GM23338 (cell line): ENCODE measurements at regions not wholly inside any gene's neighbourhood (a gene's known extent, or its start where the extent isn't known, plus 50 kb on each side); places are given as distances from the start of the nearest gene placed in this dataset.

Source experiments
- ATAC-seq: fragments of 200-7000 bp; cut with Tn5 transposase; 3 replicates; pipeline ENCODE4 v1.9.1; 2020
- DNase-seq: peaks from one replicate; pipeline ENCODE4 v3.0.0-alpha.2; 2015; ENCODE audit warnings: low spot score
- H2AFZ ChIP-seq: fragments of 200-600 bp; sonication (generic); 2 replicates; pipeline ENCODE4 v1.8.0; 2016; ENCODE audit warnings: antibody characterized with exemption, mild to moderate bottlenecking, moderate library complexity
- H3F3A ChIP-seq: fragments of 200-600 bp; sonication (generic); replicated peaks from 2 replicates; pipeline ENCODE4 v1.8.0; 2017; ENCODE audit warnings: antibody characterized with exemption, mixed run types, low read depth
- H3K27ac ChIP-seq: fragments of 200-600 bp; sonication (generic); 2 replicates; pipeline ENCODE4 v1.6.1; 2016; ENCODE audit warnings: low read depth
- H3K27me3 ChIP-seq: fragments of 200-600 bp; sonication (generic); 2 replicates; pipeline ENCODE4 v1.8.0; 2016; ENCODE audit warnings: mild to moderate bottlenecking, mixed run types, moderate library complexity; ENCODE audit not compliant: insufficient read depth
- H3K36me3 ChIP-seq: fragments of 200-600 bp; sonication (generic); 2 replicates; pipeline ENCODE4 v1.8.0; 2016; ENCODE audit warnings: mild to moderate bottlenecking; ENCODE audit not compliant: insufficient read depth
- H3K4me1 ChIP-seq: fragments of 200-600 bp; sonication (generic); 2 replicates; pipeline ENCODE4 v1.8.0; 2016; ENCODE audit warnings: mild to moderate bottlenecking, moderate library complexity; ENCODE audit not compliant: insufficient read depth
- H3K4me2 ChIP-seq: fragments of 200-600 bp; sonication (generic); 2 replicates; pipeline ENCODE4 v1.7.1; 2017; ENCODE audit warnings: mixed run types
- H3K4me3 ChIP-seq: fragments of 200-600 bp; sonication (generic); 2 replicates; pipeline ENCODE4 v1.6.1; 2016; ENCODE audit warnings: mixed run types
- H3K79me2 ChIP-seq: fragments of 200-600 bp; sonication (generic); replicated peaks from 2 replicates; pipeline ENCODE4 v1.8.0; 2017; ENCODE audit warnings: mild to moderate bottlenecking; ENCODE audit not compliant: insufficient read depth
- H3K9me2 ChIP-seq: fragments of 200-600 bp; sonication (generic); 2 replicates; pipeline ENCODE4 v1.8.0; 2017; ENCODE audit not compliant: insufficient read depth
- H4K20me1 ChIP-seq: fragments of 200-600 bp; sonication (generic); replicated peaks from 2 replicates; pipeline ENCODE4 v1.8.0; 2017; ENCODE audit warnings: mild to moderate bottlenecking; ENCODE audit not compliant: insufficient read depth
- H3K27ac Mint-ChIP-seq: 2 replicates; pipeline ENCODE4 v1.8.0; 2020; ENCODE audit warnings: inconsistent platforms, mild to moderate bottlenecking, moderate library complexity, mixed read lengths
- H3K27me3 Mint-ChIP-seq: 3 replicates; pipeline ENCODE4 v1.8.0; 2022; ENCODE audit warnings: low read depth, mild to moderate bottlenecking, moderate library complexity, mixed read lengths, inconsistent platforms; ENCODE audit not compliant: insufficient read depth, poor library complexity
- H3K36me3 Mint-ChIP-seq: 3 replicates; pipeline ENCODE4 v1.8.0; 2021; ENCODE audit warnings: low read depth, mild to moderate bottlenecking, inconsistent platforms, moderate library complexity, mixed read lengths
- H3K4me1 Mint-ChIP-seq: 3 replicates; pipeline ENCODE4 v1.8.0; 2020; ENCODE audit warnings: mild to moderate bottlenecking, inconsistent platforms, mixed read lengths
- H3K4me3 Mint-ChIP-seq: 3 replicates; pipeline ENCODE4 v1.8.0; 2021; ENCODE audit warnings: moderate library complexity, mild to moderate bottlenecking, inconsistent platforms, mixed read lengths
- H3K9me3 Mint-ChIP-seq: 3 replicates; pipeline ENCODE4 v1.8.0; 2020; ENCODE audit warnings: moderate library complexity, mild to moderate bottlenecking, inconsistent platforms, mixed read lengths
- CREB1 ChIP-seq: fragments of 250-450 bp; sonication (Bioruptor Pico); IDR thresholded peaks from 2 replicates; pipeline ENCODE4 v1.5.0; 2020; ENCODE audit warnings: low read depth, mild to moderate bottlenecking, moderate library complexity
- ETS1 ChIP-seq: IDR thresholded peaks from 2 replicates; pipeline ENCODE4 v1.6.1; 2016; ENCODE audit warnings: antibody characterized with exemption
- EZH2 ChIP-seq: fragments of 200-600 bp; sonication (generic); IDR thresholded peaks from one replicate; pipeline ENCODE4 v1.8.0; 2017; ENCODE audit warnings: antibody characterized with exemption, mild to moderate bottlenecking, low read depth; ENCODE audit not compliant: unreplicated experiment
- EZH2phosphoT487 ChIP-seq: fragments of 200-600 bp; sonication (generic); IDR thresholded peaks from one replicate; pipeline ENCODE4 v1.8.1; 2018; ENCODE audit warnings: antibody characterized with exemption; ENCODE audit not compliant: unreplicated experiment
- POLR2AphosphoS5 ChIP-seq: IDR thresholded peaks from 2 replicates; pipeline ENCODE4 v1.6.1; 2016; ENCODE audit warnings: antibody characterized with exemption, low read depth
- REST ChIP-seq: IDR thresholded peaks from one replicate; pipeline ENCODE4 v1.6.1; 2018; ENCODE audit warnings: antibody characterized with exemption; ENCODE audit not compliant: unreplicated experiment
- STAT1 ChIP-seq: IDR thresholded peaks from one replicate; pipeline ENCODE4 v1.6.1; 2016; ENCODE audit warnings: antibody characterized with exemption; ENCODE audit not compliant: unreplicated experiment
- ZNF114 ChIP-seq: fragments of 250-450 bp; sonication (Bioruptor Pico); IDR thresholded peaks from 2 replicates; pipeline ENCODE4 v1.5.0; 2020; ENCODE audit warnings: mild to moderate bottlenecking, moderate library complexity
- ZNF331 ChIP-seq: fragments of 250-450 bp; sonication (Bioruptor Pico); IDR thresholded peaks from 2 replicates; pipeline ENCODE4 v1.5.0; 2020; ENCODE audit warnings: low read depth, mild to moderate bottlenecking, moderate library complexity
- ZNF462 ChIP-seq: fragments of 250-450 bp; sonication (Bioruptor Pico); IDR thresholded peaks from 2 replicates; pipeline ENCODE4 v1.5.0; 2020; ENCODE audit warnings: mild to moderate bottlenecking, moderate library complexity
- TF ChIP-seq, protein P1 (sequence below), 2 experiments: fragments of 200-600 bp in 1 of 2; sonication (generic) in 1 of 2; conservative IDR thresholded peaks; 2 replicates each; pipeline versions ENCODE4 v1.5.1 to v1.6.1; 2016 to 2017; ENCODE audit warnings: antibody characterized with exemption in 2 of 2, low read depth in 2 of 2, mild to moderate bottlenecking in 2 of 2, moderate library complexity in 1 of 2

DNA sequence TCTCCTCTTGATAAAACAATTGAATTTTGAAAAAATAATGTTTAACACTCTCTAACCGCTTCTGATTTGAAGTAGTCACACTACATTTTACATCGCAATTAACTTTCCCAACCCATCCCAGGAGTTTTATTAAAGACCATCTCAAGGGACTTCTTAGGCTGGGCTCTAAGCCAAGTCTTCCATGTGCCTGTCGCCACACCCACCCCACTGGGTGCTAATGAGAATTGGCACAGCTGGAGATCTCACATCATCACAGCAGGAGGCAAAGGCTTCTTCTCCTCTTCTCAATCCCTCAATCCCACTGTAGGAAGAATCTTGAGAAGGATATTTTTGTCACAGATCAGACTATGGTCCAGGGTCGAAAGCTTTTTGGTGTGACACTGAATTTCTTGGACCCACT, 328.9 kb downstream of the NUF2 start (continued):
- TF ChIP-seq POLR2AphosphoS5 = no peak
- TF ChIP-seq EZH2phosphoT487 = no peak
- TF ChIP-seq EZH2 = no peak
- no peak for TF ChIP-seq ZNF331
- TF ChIP-seq CREB1 = no peak
- no peak for TF ChIP-seq ZNF114 (CRISPR knock-in tag)
- no peak for TF ChIP-seq REST
- no peak for TF ChIP-seq ETS1
- TF ChIP-seq, protein P1, sequence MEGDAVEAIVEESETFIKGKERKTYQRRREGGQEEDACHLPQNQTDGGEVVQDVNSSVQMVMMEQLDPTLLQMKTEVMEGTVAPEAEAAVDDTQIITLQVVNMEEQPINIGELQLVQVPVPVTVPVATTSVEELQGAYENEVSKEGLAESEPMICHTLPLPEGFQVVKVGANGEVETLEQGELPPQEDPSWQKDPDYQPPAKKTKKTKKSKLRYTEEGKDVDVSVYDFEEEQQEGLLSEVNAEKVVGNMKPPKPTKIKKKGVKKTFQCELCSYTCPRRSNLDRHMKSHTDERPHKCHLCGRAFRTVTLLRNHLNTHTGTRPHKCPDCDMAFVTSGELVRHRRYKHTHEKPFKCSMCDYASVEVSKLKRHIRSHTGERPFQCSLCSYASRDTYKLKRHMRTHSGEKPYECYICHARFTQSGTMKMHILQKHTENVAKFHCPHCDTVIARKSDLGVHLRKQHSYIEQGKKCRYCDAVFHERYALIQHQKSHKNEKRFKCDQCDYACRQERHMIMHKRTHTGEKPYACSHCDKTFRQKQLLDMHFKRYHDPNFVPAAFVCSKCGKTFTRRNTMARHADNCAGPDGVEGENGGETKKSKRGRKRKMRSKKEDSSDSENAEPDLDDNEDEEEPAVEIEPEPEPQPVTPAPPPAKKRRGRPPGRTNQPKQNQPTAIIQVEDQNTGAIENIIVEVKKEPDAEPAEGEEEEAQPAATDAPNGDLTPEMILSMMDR (conservative IDR thresholded peaks at IDR 0.05; ENCODE audit: low read depth in 2 of 2) = no peak

GRCh38 chr1:163652441-163652840, 330.7 kb downstream of the NUF2 start:
- peaks cover 11% of the 10 kb centered on the region; the same call in 1 of the 2 replicates for H3K4me1 ChIP-seq
- Mint-ChIP-seq H3K27ac (no peak overlapping the region), H3K4me1 (peaks cover 9% of the 10 kb centered on the region; the same call in 2 of the 3 replicates), H3K36me3 (peaks cover 3% of the 10 kb centered on the region; the same call in 1 of the 3 replicates), H3K9me3 (0 out of 3 replicates have a peak, but pooled peaks cover 6% of the 10 kb centered on the region), H3K27me3 (no peaks in the 10 kb centered on the region), H3K4me3 (no peak overlapping the region)
- DNase-seq (no peak), ATAC-seq (no peak)
- no peak overlapping the region for H3K4me2 ChIP-seq
- H3K36me3 ChIP-seq = no peaks in the 10 kb centered on the region
- no peak overlapping the region for H3K4me3 ChIP-seq
- H3K9me2 ChIP-seq = peaks cover 15% of the 10 kb centered on the region
- no peaks in the 10 kb centered on the region for H3K27me3 ChIP-seq
- TF ChIP-seq ZNF114 (CRISPR knock-in tag) (no peak), STAT1 (no peak), ZNF462 (CRISPR knock-in tag) (no peak), ZNF331 (no peak), EZH2 (no peak), ETS1 (no peak)
- peak overlapping the region; percentile 33 for H2AFZ ChIP-seq
- no peaks in the 10 kb centered on the region for H3K79me2 ChIP-seq
- no peak overlapping the region for H3K27ac ChIP-seq
- no peaks in the 10 kb centered on the region for H4K20me1 ChIP-seq
- H3F3A ChIP-seq = no peaks in the 10 kb centered on the region
